ENCODE measurements at regions not wholly inside any gene's neighbourhood (a gene's known extent, or its start where the extent isn't known, plus 50 kb on each side); places are given as distances from the start of the nearest gene placed in this dataset.

GRCh38 chr19:5392486-5392885, 51.9 kb upstream of the PTPRS start:
- no peak for DNase-seq (ENCODE audit: low spot score)

- no peak for DNase-seq (ENCODE audit: low spot score)
Measured at GRCh38 chr19:5393088-5393487, 52.5 kb upstream of the PTPRS start.

- DNase-seq (ENCODE audit: low spot score), result no peak
Measured at GRCh38 chr19:5394551-5395505, 54.2 kb upstream of the PTPRS start.

- DNase-seq (ENCODE audit: low spot score), result no peak
Measured at GRCh38 chr19:5395556-5395955, 54.9 kb upstream of the PTPRS start.

GRCh38 chr19:5396096-5396939, 55.7 kb upstream of the PTPRS start:
- DNase-seq (ENCODE audit: low spot score), result no peak

- DNase-seq (ENCODE audit: low spot score), result no peak
Measured at GRCh38 chr19:5396963-5397362, 56.4 kb upstream of the PTPRS start.

- DNase-seq (ENCODE audit: low spot score), result no peak
Measured at GRCh38 chr19:5397804-5398692, 57.2 kb upstream of the ZNRF4 start.

GRCh38 chr19:5398693-5399057, 56.5 kb upstream of the ZNRF4 start:
- DNase-seq (ENCODE audit: low spot score), result no peak

- DNase-seq (ENCODE audit: low spot score), result peak; percentile 68
Measured at GRCh38 chr19:5403968-5404640, 51.1 kb upstream of the ZNRF4 start.

Measured in Ammon's horn (tissue), 1 donor.